ENCODE measurements at regions not wholly inside any gene's neighbourhood (a gene's known extent, or its start where the extent isn't known, plus 50 kb on each side); places are given as distances from the start of the nearest gene placed in this dataset.
"Not testable (repeated sequence)": the region's sequence is repeated elsewhere in the genome, so short reads cannot be mapped to it uniquely, and the experiment has no call there.

- in situ Hi-C loops (cut with HindIII; ENCODE audit: low pct_ligation_motif_present, low pct_unique_long_range_greater_than_20kb, low sequenced_read_pairs): no loop called here
Observed at GRCh38 chr10:117601716-117602115, 59.2 kb downstream of the EMX2 start.

GRCh38 chr10:117603081-117603480 lies 60.5 kb downstream of the EMX2 start:
- in situ Hi-C loops (cut with HindIII; ENCODE audit: low pct_ligation_motif_present, low pct_unique_long_range_greater_than_20kb, low sequenced_read_pairs): no loop called here
- no peak for DNase-seq

More at GRCh38 chr10:117601716-117602115, 59.2 kb downstream of the EMX2 start:
- DNase-seq: no peak

- no peak for DNase-seq
- in situ Hi-C loops (cut with HindIII; ENCODE audit: low pct_ligation_motif_present, low pct_unique_long_range_greater_than_20kb, low sequenced_read_pairs): no loop called here
Observed at GRCh38 chr10:117603726-117604125, 61.2 kb downstream of the EMX2 start.

GRCh38 chr10:117609095-117609795 lies 66.7 kb downstream of the EMX2 start:
- no peak for DNase-seq
- in situ Hi-C loops (cut with HindIII; ENCODE audit: low pct_ligation_motif_present, low pct_unique_long_range_greater_than_20kb, low sequenced_read_pairs): no loop called here

- DNase-seq: no peak
- in situ Hi-C loops (cut with HindIII; ENCODE audit: low pct_ligation_motif_present, low pct_unique_long_range_greater_than_20kb, low sequenced_read_pairs): no loop called here
Observed at GRCh38 chr10:117609796-117610170, 67.2 kb downstream of the EMX2 start.

GRCh38 chr10:117610321-117610720 lies 67.8 kb downstream of the EMX2 start:
- in situ Hi-C loops (cut with HindIII; ENCODE audit: low pct_ligation_motif_present, low pct_unique_long_range_greater_than_20kb, low sequenced_read_pairs): no loop called here
- DNase-seq: no peak

- in situ Hi-C loops (cut with HindIII; ENCODE audit: low pct_ligation_motif_present, low pct_unique_long_range_greater_than_20kb, low sequenced_read_pairs): no loop called here
- DNase-seq: no peak
Observed at GRCh38 chr10:117612113-117612512, 69.6 kb downstream of the EMX2 start.

GRCh38 chr10:117615649-117616048 lies 73.1 kb downstream of the EMX2 start:
- in situ Hi-C loops (cut with HindIII; ENCODE audit: low pct_ligation_motif_present, low pct_unique_long_range_greater_than_20kb, low sequenced_read_pairs): no loop called here
- DNase-seq: no peak

- DNase-seq: no peak
- in situ Hi-C loops (cut with HindIII; ENCODE audit: low pct_ligation_motif_present, low pct_unique_long_range_greater_than_20kb, low sequenced_read_pairs): no loop called here
Observed at GRCh38 chr10:117616179-117616578, 73.6 kb downstream of the EMX2 start.

GRCh38 chr10:117617086-117617485 lies 74.5 kb downstream of the EMX2 start:
- in situ Hi-C loops (cut with HindIII; ENCODE audit: low pct_ligation_motif_present, low pct_unique_long_range_greater_than_20kb, low sequenced_read_pairs): no loop called here
- DNase-seq: no peak

GRCh38 chr10:117617659-117618058 lies 75.1 kb downstream of the EMX2 start:
- in situ Hi-C loops (cut with HindIII; ENCODE audit: low pct_ligation_motif_present, low pct_unique_long_range_greater_than_20kb, low sequenced_read_pairs): no loop called here
- no peak for DNase-seq

- in situ Hi-C loops (cut with HindIII; ENCODE audit: low pct_ligation_motif_present, low pct_unique_long_range_greater_than_20kb, low sequenced_read_pairs): no loop called here
- DNase-seq: no peak
Observed at GRCh38 chr10:117619223-117619622, 76.7 kb downstream of the EMX2 start.

- DNase-seq: no peak
- in situ Hi-C loops (cut with HindIII; ENCODE audit: low pct_ligation_motif_present, low pct_unique_long_range_greater_than_20kb, low sequenced_read_pairs): no loop called here
Observed at GRCh38 chr10:117619707-117620405, 77.3 kb downstream of the EMX2 start.

- in situ Hi-C loops (cut with HindIII; ENCODE audit: low pct_ligation_motif_present, low pct_unique_long_range_greater_than_20kb, low sequenced_read_pairs): no loop called here
- no peak for DNase-seq
Observed at GRCh38 chr10:117621196-117621595, 78.7 kb downstream of the EMX2 start.

GRCh38 chr10:117621795-117622420 lies 79.4 kb downstream of the EMX2 start:
- DNase-seq: no peak
- in situ Hi-C loops (cut with HindIII; ENCODE audit: low pct_ligation_motif_present, low pct_unique_long_range_greater_than_20kb, low sequenced_read_pairs): no loop called here

GRCh38 chr10:117622471-117623184 lies 80.1 kb downstream of the EMX2 start:
- in situ Hi-C loops (cut with HindIII; ENCODE audit: low pct_ligation_motif_present, low pct_unique_long_range_greater_than_20kb, low sequenced_read_pairs): no loop called here
- DNase-seq: no peak

GRCh38 chr10:117626228-117626627 lies 83.7 kb downstream of the EMX2 start:
- DNase-seq: no peak
- in situ Hi-C loops (cut with HindIII; ENCODE audit: low pct_ligation_motif_present, low pct_unique_long_range_greater_than_20kb, low sequenced_read_pairs): no loop called here

GRCh38 chr10:117627561-117627960 lies 85.0 kb downstream of the EMX2 start:
- in situ Hi-C loops (cut with HindIII; ENCODE audit: low pct_ligation_motif_present, low pct_unique_long_range_greater_than_20kb, low sequenced_read_pairs): no loop called here
- no peak for DNase-seq

GRCh38 chr10:117629717-117630116 lies 87.2 kb downstream of the EMX2 start:
- in situ Hi-C loops (cut with HindIII; ENCODE audit: low pct_ligation_motif_present, low pct_unique_long_range_greater_than_20kb, low sequenced_read_pairs); DNase-seq: not testable (repeated sequence)
